ENCODE measurements at regions not wholly inside any gene's neighbourhood (a gene's known extent, or its start where the extent isn't known, plus 50 kb on each side); places are given as distances from the start of the nearest gene placed in this dataset.

- TF ChIP-seq CTCF (IDR thresholded peaks at IDR 0.05) (no peak), EZH2 (IDR thresholded peaks at IDR 0.05; ENCODE audit: borderline replicate concordance, insufficient read depth, low read depth, low read length, poor library complexity, severe bottlenecking) (no peak)
These were observed 407.5 kb downstream of the AGTPBP1 start for GRCh38 chr9:85334228-85334627.

Data from B cell (primary cell).